ENCODE measurements at regions not wholly inside any gene's neighbourhood (a gene's known extent, or its start where the extent isn't known, plus 50 kb on each side); places are given as distances from the start of the nearest gene placed in this dataset.
A peak's percentile ranks its signal among the peaks of the same experiment; 100 is the strongest.

- H2AFZ ChIP-seq (ENCODE audit: low read length): peak overlapping the region; percentile 58
- peaks cover 7% of the 10 kb centered on the region for H3K4me1 ChIP-seq (ENCODE audit: control insufficient read depth, extremely low read depth, insufficient read depth, low read length)
- no peaks in the 10 kb centered on the region for H4K20me1 ChIP-seq (ENCODE audit: control insufficient read depth, extremely low read depth, insufficient read depth, low read length)
- no peak overlapping the region for H3K4me2 ChIP-seq (ENCODE audit: extremely low read depth, insufficient read depth, low read length)
- no peaks in the 10 kb centered on the region for H3K36me3 ChIP-seq (ENCODE audit: control insufficient read depth, insufficient read depth, low read length)
- H3K27me3 ChIP-seq (ENCODE audit: control insufficient read depth, insufficient read depth, low read length): no peaks in the 10 kb centered on the region
- H3K27ac ChIP-seq (ENCODE audit: insufficient read depth, low read length): peak overlapping the region; percentile 82
- H3K79me2 ChIP-seq (ENCODE audit: control insufficient read depth, insufficient read depth, low read length): no peaks in the 10 kb centered on the region
- H3K9ac ChIP-seq (ENCODE audit: insufficient read depth, low read length): peak overlapping the region; percentile 29
- H3K4me3 ChIP-seq (replicated peaks in 1 of 4; ENCODE audit: control extremely low read depth in 1 of 4, insufficient read depth in 1 of 4, low read depth in 3 of 4, low read length in 4 of 4): peak overlapping the region in 1 of 4 experiments; percentile 3
- DNase-seq (ENCODE audit: low read depth in 2 of 2): peak in 1 of 2 donors; percentile 66
- no peaks in the 10 kb centered on the region for H3K9me3 ChIP-seq (ENCODE audit: control insufficient read depth, insufficient read depth, low read depth, low read length)
- TF ChIP-seq CTCF (conservative IDR thresholded peaks at IDR 0.05 in 1 of 2, IDR thresholded peaks at IDR 0.05 in 1 of 2; ENCODE audit: low read depth in 1 of 2, low read length in 2 of 2) (no peak), EZH2 (IDR thresholded peaks at IDR 0.05; ENCODE audit: low read length, missing control alignments) (no peak)
These were observed 102.0 kb upstream of the PRICKLE2 start for GRCh38 chr3:64327100-64327804.

- Histone ChIP-seq H2AFZ (ENCODE audit: low read length) (no peak overlapping the region), H3K4me1 (ENCODE audit: control insufficient read depth, extremely low read depth, insufficient read depth, low read length) (peaks cover 11% of the 10 kb centered on the region), H3K9ac (ENCODE audit: insufficient read depth, low read length) (no peak overlapping the region), H4K20me1 (ENCODE audit: control insufficient read depth, extremely low read depth, insufficient read depth, low read length) (no peaks in the 10 kb centered on the region), H3K36me3 (ENCODE audit: control insufficient read depth, insufficient read depth, low read length) (no peaks in the 10 kb centered on the region), H3K4me2 (ENCODE audit: extremely low read depth, insufficient read depth, low read length) (peak overlapping the region; percentile 57), H3K27ac (ENCODE audit: insufficient read depth, low read length) (peak overlapping the region; percentile 16), H3K27me3 (ENCODE audit: control insufficient read depth, insufficient read depth, low read length) (no peaks in the 10 kb centered on the region), H3K4me3 (replicated peaks in 1 of 4; ENCODE audit: control extremely low read depth in 1 of 4, insufficient read depth in 1 of 4, low read depth in 3 of 4, low read length in 4 of 4) (no peak overlapping the region), H3K9me3 (ENCODE audit: control insufficient read depth, insufficient read depth, low read depth, low read length) (no peaks in the 10 kb centered on the region), H3K79me2 (ENCODE audit: control insufficient read depth, insufficient read depth, low read length) (no peaks in the 10 kb centered on the region)
- peak; percentile 82 to 95 for DNase-seq (ENCODE audit: low read depth in 2 of 2)
- no peak for TF ChIP-seq CTCF (conservative IDR thresholded peaks at IDR 0.05 in 1 of 2, IDR thresholded peaks at IDR 0.05 in 1 of 2; ENCODE audit: low read depth in 1 of 2, low read length in 2 of 2)
- TF ChIP-seq EZH2 (IDR thresholded peaks at IDR 0.05; ENCODE audit: low read length, missing control alignments): no peak
These were observed 96.5 kb upstream of the PRICKLE2 start for GRCh38 chr3:64321747-64322146.

- Histone ChIP-seq H3K27me3 (ENCODE audit: control insufficient read depth, insufficient read depth, low read length) (no peaks in the 10 kb centered on the region), H2AFZ (ENCODE audit: low read length) (no peak overlapping the region), H3K27ac (ENCODE audit: insufficient read depth, low read length) (no peak overlapping the region), H3K4me2 (ENCODE audit: extremely low read depth, insufficient read depth, low read length) (no peak overlapping the region), H4K20me1 (ENCODE audit: control insufficient read depth, extremely low read depth, insufficient read depth, low read length) (no peaks in the 10 kb centered on the region), H3K9me3 (ENCODE audit: control insufficient read depth, insufficient read depth, low read depth, low read length) (no peaks in the 10 kb centered on the region), H3K36me3 (ENCODE audit: control insufficient read depth, insufficient read depth, low read length) (no peaks in the 10 kb centered on the region), H3K79me2 (ENCODE audit: control insufficient read depth, insufficient read depth, low read length) (no peaks in the 10 kb centered on the region), H3K4me1 (ENCODE audit: control insufficient read depth, extremely low read depth, insufficient read depth, low read length) (peaks cover 11% of the 10 kb centered on the region), H3K4me3 (replicated peaks in 1 of 4; ENCODE audit: control extremely low read depth in 1 of 4, insufficient read depth in 1 of 4, low read depth in 3 of 4, low read length in 4 of 4) (no peak overlapping the region), H3K9ac (ENCODE audit: insufficient read depth, low read length) (no peak overlapping the region)
- TF ChIP-seq EZH2 (IDR thresholded peaks at IDR 0.05; ENCODE audit: low read length, missing control alignments): no peak
- peak in 1 of 2 donors; percentile 10 for TF ChIP-seq CTCF (conservative IDR thresholded peaks at IDR 0.05 in 1 of 2, IDR thresholded peaks at IDR 0.05 in 1 of 2; ENCODE audit: low read depth in 1 of 2, low read length in 2 of 2)
- no peak for DNase-seq (ENCODE audit: low read depth in 2 of 2)
These were observed 94.1 kb upstream of the PRICKLE2 start for GRCh38 chr3:64319391-64319790.
